ENCODE measurements at regions not wholly inside any gene's neighbourhood (a gene's known extent, or its start where the extent isn't known, plus 50 kb on each side); places are given as distances from the start of the nearest gene placed in this dataset.

- TF ChIP-seq CTCF (conservative IDR thresholded peaks at IDR 0.05; ENCODE audit: low read length) (no peak), EZH2phosphoT487 (IDR thresholded peaks at IDR 0.05; ENCODE audit: borderline replicate concordance) (no peak)
These were observed 154.9 kb upstream of the NDUFV2 start for GRCh38 chr18:8947566-8947965.
